ENCODE measurements at regions not wholly inside any gene's neighbourhood (a gene's known extent, or its start where the extent isn't known, plus 50 kb on each side); places are given as distances from the start of the nearest gene placed in this dataset.

DNA sequence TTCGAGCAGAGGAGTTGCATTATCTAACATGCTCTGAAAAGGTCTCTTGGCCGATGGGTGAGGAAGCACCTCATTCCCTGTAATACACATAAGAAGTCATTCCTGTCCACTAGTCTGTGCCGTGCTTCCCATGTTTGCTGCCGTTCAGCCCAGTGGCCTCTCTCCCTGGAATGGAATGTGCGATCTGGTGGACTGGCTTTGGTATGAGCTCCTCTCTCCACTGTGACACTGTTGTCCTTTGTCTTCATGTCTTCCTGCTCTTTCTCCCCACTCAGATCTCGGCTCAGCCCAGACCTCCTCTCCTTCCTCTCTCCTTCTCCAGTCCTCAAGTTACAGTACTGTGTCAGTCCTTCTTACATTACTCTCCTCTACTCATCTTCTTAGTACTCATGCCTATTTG, 192.8 kb upstream of the KLF6 start:
- no peak overlapping the region for H3K4me3 ChIP-seq (ENCODE audit: control insufficient read depth, low read depth, low read length)
- TF ChIP-seq, protein P1, sequence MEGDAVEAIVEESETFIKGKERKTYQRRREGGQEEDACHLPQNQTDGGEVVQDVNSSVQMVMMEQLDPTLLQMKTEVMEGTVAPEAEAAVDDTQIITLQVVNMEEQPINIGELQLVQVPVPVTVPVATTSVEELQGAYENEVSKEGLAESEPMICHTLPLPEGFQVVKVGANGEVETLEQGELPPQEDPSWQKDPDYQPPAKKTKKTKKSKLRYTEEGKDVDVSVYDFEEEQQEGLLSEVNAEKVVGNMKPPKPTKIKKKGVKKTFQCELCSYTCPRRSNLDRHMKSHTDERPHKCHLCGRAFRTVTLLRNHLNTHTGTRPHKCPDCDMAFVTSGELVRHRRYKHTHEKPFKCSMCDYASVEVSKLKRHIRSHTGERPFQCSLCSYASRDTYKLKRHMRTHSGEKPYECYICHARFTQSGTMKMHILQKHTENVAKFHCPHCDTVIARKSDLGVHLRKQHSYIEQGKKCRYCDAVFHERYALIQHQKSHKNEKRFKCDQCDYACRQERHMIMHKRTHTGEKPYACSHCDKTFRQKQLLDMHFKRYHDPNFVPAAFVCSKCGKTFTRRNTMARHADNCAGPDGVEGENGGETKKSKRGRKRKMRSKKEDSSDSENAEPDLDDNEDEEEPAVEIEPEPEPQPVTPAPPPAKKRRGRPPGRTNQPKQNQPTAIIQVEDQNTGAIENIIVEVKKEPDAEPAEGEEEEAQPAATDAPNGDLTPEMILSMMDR (IDR thresholded peaks at IDR 0.05; ENCODE audit: control insufficient read depth, insufficient read depth, low read depth, low read length, missing control alignments) = no peak

DNA sequence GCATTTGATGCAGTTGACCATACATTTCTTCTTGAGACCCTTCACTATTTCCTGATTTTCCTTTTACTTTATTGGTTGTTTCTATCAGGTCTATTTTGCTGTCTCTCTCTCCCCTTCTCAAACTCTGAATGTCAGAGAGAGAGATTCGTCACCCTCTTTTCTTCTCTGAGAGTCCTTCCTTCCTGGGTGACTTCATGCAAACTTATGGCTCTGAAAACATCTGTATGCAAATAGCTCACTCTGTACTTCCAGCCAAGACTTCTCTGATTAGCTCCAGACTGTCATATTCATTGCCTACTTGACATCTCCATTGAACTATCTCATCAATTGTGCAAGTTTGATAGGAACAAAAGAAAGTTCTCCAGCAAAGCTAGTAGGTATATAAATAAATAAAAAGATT, 191.7 kb upstream of the KLF6 start:
- TF ChIP-seq, protein P1 (IDR thresholded peaks at IDR 0.05; ENCODE audit: control insufficient read depth, insufficient read depth, low read depth, low read length, missing control alignments) = no peak
- no peak for DNase-seq (ENCODE audit: low read depth)
- no peak overlapping the region for H3K4me3 ChIP-seq (ENCODE audit: control insufficient read depth, low read depth, low read length)

More for the DNA sequence above, 192.8 kb upstream of the KLF6 start:
- no peak for DNase-seq (ENCODE audit: low read depth)

DNA sequence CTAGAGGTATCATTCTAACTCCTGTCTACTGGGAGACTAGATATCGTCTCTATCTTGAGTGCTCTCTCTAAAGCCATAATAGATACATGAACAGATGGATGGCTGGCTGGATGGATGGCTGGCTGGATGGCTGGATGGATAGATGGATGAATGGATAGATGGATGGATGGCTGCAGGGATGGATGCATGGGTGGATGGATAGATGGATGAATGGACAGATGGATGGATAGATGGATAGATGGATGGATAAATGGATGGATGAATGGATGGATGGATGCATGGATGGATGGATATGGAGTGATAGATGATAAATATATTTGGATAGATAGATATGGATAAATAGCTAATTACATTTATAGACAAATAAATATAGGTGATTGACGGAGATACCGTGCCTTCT, 191.2 kb upstream of the KLF6 start:
- DNase-seq (ENCODE audit: low read depth) = no peak
- H3K4me3 ChIP-seq (ENCODE audit: control insufficient read depth, low read depth, low read length) = no peak overlapping the region
- TF ChIP-seq, protein P1 (IDR thresholded peaks at IDR 0.05; ENCODE audit: control insufficient read depth, insufficient read depth, low read depth, low read length, missing control alignments) = no peak

DNA sequence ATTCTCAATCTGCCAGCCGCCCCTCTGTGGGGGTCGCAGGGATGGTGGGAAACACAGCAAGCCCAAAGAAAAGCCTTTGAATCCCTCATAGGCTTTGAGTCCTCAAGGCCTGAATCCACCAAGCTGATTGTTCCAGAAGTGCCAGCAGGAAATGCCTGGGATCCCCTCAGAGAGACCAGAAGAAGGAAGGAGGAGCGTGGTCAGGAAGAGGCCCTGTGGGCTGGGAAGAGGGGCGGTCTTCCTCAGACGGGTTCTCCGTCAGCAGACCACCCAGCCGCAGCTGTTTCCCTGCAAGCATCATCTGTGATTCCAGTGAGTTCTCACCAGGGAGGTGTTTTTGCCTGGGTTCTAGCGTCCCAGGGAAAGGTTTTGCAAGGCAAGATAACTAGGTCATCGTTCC, 190.0 kb upstream of the KLF6 start:
- DNase-seq (ENCODE audit: low read depth) = no peak
- H3K4me3 ChIP-seq (ENCODE audit: control insufficient read depth, low read depth, low read length) = no peak overlapping the region
- TF ChIP-seq, protein P1 (IDR thresholded peaks at IDR 0.05; ENCODE audit: control insufficient read depth, insufficient read depth, low read depth, low read length, missing control alignments) = no peak

DNA sequence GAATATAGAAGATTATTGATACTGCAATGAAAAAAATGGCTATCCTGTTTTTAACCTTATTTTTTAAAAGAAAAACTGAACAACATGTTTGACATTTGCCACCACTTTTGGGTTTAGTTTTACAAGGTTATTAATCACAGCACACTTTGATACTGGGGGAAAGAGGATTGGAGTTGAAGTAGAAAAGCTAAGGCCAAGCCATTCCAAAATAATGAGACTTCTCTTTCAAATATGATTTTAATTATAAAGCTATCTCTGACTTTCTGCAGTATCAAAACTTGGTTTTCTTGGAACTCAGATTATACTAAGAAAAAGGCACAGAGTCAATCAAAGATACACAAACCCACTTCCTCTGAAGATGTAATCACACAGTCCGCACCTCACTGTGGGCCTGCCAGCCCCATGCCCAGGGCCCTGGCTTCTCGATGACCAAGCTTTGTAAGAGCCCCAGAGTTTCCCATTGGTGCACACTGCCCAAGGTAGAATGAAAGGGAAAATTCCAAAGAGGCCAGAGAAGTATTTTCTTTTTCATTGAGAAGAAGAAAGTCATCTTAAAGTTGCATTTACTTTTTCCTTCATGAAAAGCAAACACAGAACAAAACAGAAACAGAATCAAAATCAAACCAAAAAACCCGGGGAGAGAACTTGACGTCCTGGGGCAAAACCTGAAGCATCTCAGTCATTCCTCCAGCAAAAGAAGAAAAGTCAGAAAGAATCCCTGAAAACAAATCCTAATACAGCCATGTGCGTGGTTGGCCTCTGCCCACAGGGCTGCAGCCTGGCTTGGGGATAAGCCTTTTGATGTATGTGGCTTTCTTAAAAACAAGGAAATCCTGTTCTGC, 187.7 kb upstream of the KLF6 start:
- H3K4me3 ChIP-seq (ENCODE audit: control insufficient read depth, low read depth, low read length) = no peak overlapping the region
- DNase-seq (ENCODE audit: low read depth) = no peak
- TF ChIP-seq, protein P1 (IDR thresholded peaks at IDR 0.05; ENCODE audit: control insufficient read depth, insufficient read depth, low read depth, low read length, missing control alignments) = no peak

DNA sequence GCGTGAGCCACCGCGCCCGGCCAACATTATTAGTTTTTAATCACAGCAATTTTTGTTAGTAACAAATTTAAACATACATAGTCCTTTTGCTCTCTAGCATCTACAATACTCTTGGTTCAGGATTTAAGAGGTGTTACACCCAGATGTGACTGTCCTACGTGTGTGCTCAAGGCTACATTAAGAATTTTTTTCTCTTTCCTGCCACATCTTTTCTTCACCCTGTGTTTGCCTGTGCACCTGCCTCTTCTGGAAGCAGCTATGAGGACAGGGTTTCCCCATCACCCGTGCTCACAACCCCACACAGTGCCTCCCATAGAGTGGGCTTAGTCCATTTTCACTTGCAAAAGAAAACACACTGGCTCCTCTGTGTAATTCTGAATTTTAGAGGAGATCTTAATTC, 186.7 kb upstream of the KLF6 start:
- TF ChIP-seq, protein P1 (IDR thresholded peaks at IDR 0.05; ENCODE audit: control insufficient read depth, insufficient read depth, low read depth, low read length, missing control alignments) = no peak
- DNase-seq (ENCODE audit: low read depth) = no peak
- no peak overlapping the region for H3K4me3 ChIP-seq (ENCODE audit: control insufficient read depth, low read depth, low read length)

Measured in AG09309 (cell line).